ENCODE measurements at regions not wholly inside any gene's neighbourhood (a gene's known extent, or its start where the extent isn't known, plus 50 kb on each side); places are given as distances from the start of the nearest gene placed in this dataset.

GRCh38 chr13:46484561-46484960 lies 68.4 kb upstream of the LRCH1 start:
- TF ChIP-seq, protein P1, sequence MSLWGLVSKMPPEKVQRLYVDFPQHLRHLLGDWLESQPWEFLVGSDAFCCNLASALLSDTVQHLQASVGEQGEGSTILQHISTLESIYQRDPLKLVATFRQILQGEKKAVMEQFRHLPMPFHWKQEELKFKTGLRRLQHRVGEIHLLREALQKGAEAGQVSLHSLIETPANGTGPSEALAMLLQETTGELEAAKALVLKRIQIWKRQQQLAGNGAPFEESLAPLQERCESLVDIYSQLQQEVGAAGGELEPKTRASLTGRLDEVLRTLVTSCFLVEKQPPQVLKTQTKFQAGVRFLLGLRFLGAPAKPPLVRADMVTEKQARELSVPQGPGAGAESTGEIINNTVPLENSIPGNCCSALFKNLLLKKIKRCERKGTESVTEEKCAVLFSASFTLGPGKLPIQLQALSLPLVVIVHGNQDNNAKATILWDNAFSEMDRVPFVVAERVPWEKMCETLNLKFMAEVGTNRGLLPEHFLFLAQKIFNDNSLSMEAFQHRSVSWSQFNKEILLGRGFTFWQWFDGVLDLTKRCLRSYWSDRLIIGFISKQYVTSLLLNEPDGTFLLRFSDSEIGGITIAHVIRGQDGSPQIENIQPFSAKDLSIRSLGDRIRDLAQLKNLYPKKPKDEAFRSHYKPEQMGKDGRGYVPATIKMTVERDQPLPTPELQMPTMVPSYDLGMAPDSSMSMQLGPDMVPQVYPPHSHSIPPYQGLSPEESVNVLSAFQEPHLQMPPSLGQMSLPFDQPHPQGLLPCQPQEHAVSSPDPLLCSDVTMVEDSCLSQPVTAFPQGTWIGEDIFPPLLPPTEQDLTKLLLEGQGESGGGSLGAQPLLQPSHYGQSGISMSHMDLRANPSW (CRISPR knock-in tag; conservative IDR thresholded peaks at IDR 0.05; ENCODE audit: low read depth): no peak
- TF ChIP-seq, protein P2, sequence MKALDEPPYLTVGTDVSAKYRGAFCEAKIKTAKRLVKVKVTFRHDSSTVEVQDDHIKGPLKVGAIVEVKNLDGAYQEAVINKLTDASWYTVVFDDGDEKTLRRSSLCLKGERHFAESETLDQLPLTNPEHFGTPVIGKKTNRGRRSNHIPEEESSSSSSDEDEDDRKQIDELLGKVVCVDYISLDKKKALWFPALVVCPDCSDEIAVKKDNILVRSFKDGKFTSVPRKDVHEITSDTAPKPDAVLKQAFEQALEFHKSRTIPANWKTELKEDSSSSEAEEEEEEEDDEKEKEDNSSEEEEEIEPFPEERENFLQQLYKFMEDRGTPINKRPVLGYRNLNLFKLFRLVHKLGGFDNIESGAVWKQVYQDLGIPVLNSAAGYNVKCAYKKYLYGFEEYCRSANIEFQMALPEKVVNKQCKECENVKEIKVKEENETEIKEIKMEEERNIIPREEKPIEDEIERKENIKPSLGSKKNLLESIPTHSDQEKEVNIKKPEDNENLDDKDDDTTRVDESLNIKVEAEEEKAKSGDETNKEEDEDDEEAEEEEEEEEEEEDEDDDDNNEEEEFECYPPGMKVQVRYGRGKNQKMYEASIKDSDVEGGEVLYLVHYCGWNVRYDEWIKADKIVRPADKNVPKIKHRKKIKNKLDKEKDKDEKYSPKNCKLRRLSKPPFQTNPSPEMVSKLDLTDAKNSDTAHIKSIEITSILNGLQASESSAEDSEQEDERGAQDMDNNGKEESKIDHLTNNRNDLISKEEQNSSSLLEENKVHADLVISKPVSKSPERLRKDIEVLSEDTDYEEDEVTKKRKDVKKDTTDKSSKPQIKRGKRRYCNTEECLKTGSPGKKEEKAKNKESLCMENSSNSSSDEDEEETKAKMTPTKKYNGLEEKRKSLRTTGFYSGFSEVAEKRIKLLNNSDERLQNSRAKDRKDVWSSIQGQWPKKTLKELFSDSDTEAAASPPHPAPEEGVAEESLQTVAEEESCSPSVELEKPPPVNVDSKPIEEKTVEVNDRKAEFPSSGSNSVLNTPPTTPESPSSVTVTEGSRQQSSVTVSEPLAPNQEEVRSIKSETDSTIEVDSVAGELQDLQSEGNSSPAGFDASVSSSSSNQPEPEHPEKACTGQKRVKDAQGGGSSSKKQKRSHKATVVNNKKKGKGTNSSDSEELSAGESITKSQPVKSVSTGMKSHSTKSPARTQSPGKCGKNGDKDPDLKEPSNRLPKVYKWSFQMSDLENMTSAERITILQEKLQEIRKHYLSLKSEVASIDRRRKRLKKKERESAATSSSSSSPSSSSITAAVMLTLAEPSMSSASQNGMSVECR (CRISPR knock-in tag; IDR thresholded peaks at IDR 0.05; ENCODE audit: borderline replicate concordance): no peak
- TF ChIP-seq CREB1 (CRISPR knock-in tag; IDR thresholded peaks at IDR 0.05): no peak
- no peak for TF ChIP-seq TCF7 (CRISPR knock-in tag; IDR thresholded peaks at IDR 0.05; ENCODE audit: low read depth)
- no peak for TF ChIP-seq ATF1 (CRISPR knock-in tag; IDR thresholded peaks at IDR 0.05)
- no peak for TF ChIP-seq ZNF512 (CRISPR knock-in tag; IDR thresholded peaks at IDR 0.05; ENCODE audit: borderline replicate concordance)
- no peak for TF ChIP-seq ZMAT4 (CRISPR knock-in tag; IDR thresholded peaks at IDR 0.05)
- TF ChIP-seq ESRRA (CRISPR knock-in tag; IDR thresholded peaks at IDR 0.05; ENCODE audit: borderline replicate concordance): no peak
- TF ChIP-seq NFATC4 (CRISPR knock-in tag; IDR thresholded peaks at IDR 0.05): no peak
- TF ChIP-seq, protein P3, sequence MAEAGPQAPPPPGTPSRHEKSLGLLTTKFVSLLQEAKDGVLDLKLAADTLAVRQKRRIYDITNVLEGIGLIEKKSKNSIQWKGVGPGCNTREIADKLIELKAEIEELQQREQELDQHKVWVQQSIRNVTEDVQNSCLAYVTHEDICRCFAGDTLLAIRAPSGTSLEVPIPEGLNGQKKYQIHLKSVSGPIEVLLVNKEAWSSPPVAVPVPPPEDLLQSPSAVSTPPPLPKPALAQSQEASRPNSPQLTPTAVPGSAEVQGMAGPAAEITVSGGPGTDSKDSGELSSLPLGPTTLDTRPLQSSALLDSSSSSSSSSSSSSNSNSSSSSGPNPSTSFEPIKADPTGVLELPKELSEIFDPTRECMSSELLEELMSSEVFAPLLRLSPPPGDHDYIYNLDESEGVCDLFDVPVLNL (CRISPR knock-in tag; IDR thresholded peaks at IDR 0.05; ENCODE audit: borderline replicate concordance, low read depth): no peak
- no peak for TF ChIP-seq RELA (CRISPR knock-in tag; IDR thresholded peaks at IDR 0.05; ENCODE audit: borderline replicate concordance)
- TF ChIP-seq GTF2I (CRISPR knock-in tag; conservative IDR thresholded peaks at IDR 0.05): no peak
- TF ChIP-seq MXD4 (CRISPR knock-in tag; IDR thresholded peaks at IDR 0.05; ENCODE audit: borderline replicate concordance): no peak
- no peak for TF ChIP-seq OVOL2 (CRISPR knock-in tag; IDR thresholded peaks at IDR 0.05; ENCODE audit: borderline replicate concordance)
- TF ChIP-seq ATF6 (CRISPR knock-in tag; IDR thresholded peaks at IDR 0.05): no peak
- no peak for TF ChIP-seq NR3C1 (CRISPR knock-in tag; conservative IDR thresholded peaks at IDR 0.05; ENCODE audit: low read depth)
- no peak for TF ChIP-seq GRHL2 (CRISPR knock-in tag; IDR thresholded peaks at IDR 0.05; ENCODE audit: insufficient replicate concordance, severe bottlenecking)
- no peak for TF ChIP-seq ZNF671 (CRISPR knock-in tag; IDR thresholded peaks at IDR 0.05)
- TF ChIP-seq, protein P4, sequence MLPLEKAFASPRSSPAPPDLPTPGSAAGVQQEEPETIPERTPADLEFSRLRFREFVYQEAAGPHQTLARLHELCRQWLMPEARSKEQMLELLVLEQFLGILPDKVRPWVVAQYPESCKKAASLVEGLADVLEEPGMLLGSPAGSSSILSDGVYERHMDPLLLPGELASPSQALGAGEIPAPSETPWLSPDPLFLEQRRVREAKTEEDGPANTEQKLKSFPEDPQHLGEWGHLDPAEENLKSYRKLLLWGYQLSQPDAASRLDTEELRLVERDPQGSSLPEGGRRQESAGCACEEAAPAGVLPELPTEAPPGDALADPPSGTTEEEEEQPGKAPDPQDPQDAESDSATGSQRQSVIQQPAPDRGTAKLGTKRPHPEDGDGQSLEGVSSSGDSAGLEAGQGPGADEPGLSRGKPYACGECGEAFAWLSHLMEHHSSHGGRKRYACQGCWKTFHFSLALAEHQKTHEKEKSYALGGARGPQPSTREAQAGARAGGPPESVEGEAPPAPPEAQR (CRISPR knock-in tag; IDR thresholded peaks at IDR 0.05): no peak
- TF ChIP-seq NFE2L1 (CRISPR knock-in tag; IDR thresholded peaks at IDR 0.05): no peak
- Mint-ChIP-seq H3K27me3 (ENCODE audit: low read depth) (no peaks in the 10 kb centered on the region), H3K36me3 (peaks cover 4% of the 10 kb centered on the region; the same call in 1 of the 2 replicates), H3K27ac (no peak overlapping the region), H3K9me3 (peaks cover 8% of the 10 kb centered on the region; the same call in 1 of the 2 replicates), H3K4me1 (no peaks in the 10 kb centered on the region), H3K4me3 (no peak overlapping the region)
- no peak for DNase-seq (ENCODE audit: low spot score)
- CTCF ChIA-PET: interaction anchor here (1.4 kb wide), 1 partner anchor 245 kb away, joined by 5 read pairs; no protein-coding TSS in a partner anchor
- no peak for ATAC-seq
- POLR2A ChIA-PET: no interaction called here
